HepG2 (cell line): ENCODE measurements at regions not wholly inside any gene's neighbourhood (a gene's known extent, or its start where the extent isn't known, plus 50 kb on each side); places are given as distances from the start of the nearest gene placed in this dataset.
A peak's percentile ranks its signal among the peaks of the same experiment; 100 is the strongest.

Experiments used
- ATAC-seq: fragments of 200-7000 bp; cut with Tn5 transposase; 3 replicates; pipeline ENCODE4 v1.9.1; 2020; ENCODE audit warnings: mild to moderate bottlenecking, moderate library complexity
- BruUV-seq: library from RNA; stranded (reverse); fragments of 400-500 nt; replicated peaks from 2 replicates; lab custom pipeline; 2021; lab: Mats Ljungman, UMichigan
- CTCF ChIA-PET: fragments of 300-600 bp; formaldehyde crosslinking; extraction: SDS; loops from one replicate; lab custom pipeline; 2021; ENCODE audit warnings: low total read pairs, inconsistent platforms, low intra/inter-chr PET ratio; lab: Yijun Ruan, JAX
- POLR2A ChIA-PET: fragments of 350-600 bp; sonication (Branson Sonifier 250); formaldehyde crosslinking; loops from one replicate; lab custom pipeline; 2020; ENCODE audit warnings: antibody characterized with exemption, inconsistent platforms; lab: Yijun Ruan, JAX
- DNase-seq: peaks from one replicate; pipeline ENCODE4 v3.0.0-alpha.2; 2015; ENCODE audit warnings: low spot score
- FAIRE-seq: peaks from 3 replicates; lab custom pipeline; 2011; peaks lifted over from hg19 to GRCh38; lab: Jason Lieb, UNC
- H2AFZ ChIP-seq: one replicate; pipeline ENCODE4 v1.6.1; 2011; ENCODE audit warnings: low read length, inconsistent platforms
- H3K27ac ChIP-seq: fragments of 300-600 bp; 3 replicates; pipeline ENCODE4 v1.8.0; 2011; ENCODE audit warnings: mixed run types, mild to moderate bottlenecking, mixed read lengths, low read length, inconsistent platforms; ENCODE audit not compliant: insufficient read depth; ENCODE audit errors: extremely low read length
- H3K27me3 ChIP-seq, 2 experiments: fragments of 200-600 bp in 1 of 2; 2 replicates in 1 of 2; 3 replicates in 1 of 2; pipeline versions ENCODE4 v1.6.0 to v1.8.0; 2011; ENCODE audit warnings: low read length in 2 of 2, mild to moderate bottlenecking in 2 of 2, moderate library complexity in 2 of 2, inconsistent platforms in 1 of 2; ENCODE audit not compliant: insufficient read depth in 2 of 2, control insufficient read depth in 1 of 2
- H3K36me3 ChIP-seq, 2 experiments: fragments of 200-600 bp in 1 of 2; replicated peaks in 1 of 2; 2 replicates in 1 of 2; 3 replicates in 1 of 2; pipeline versions ENCODE4 v1.5.1 to v1.8.0; 2011; ENCODE audit warnings: low read length in 2 of 2, inconsistent platforms in 1 of 2; ENCODE audit not compliant: insufficient read depth in 2 of 2, control insufficient read depth in 1 of 2
- H3K4me1 ChIP-seq: 2 replicates; pipeline ENCODE4 v1.5.1; 2012; ENCODE audit warnings: low read length, inconsistent platforms; ENCODE audit not compliant: insufficient read depth
- H3K4me2 ChIP-seq: 2 replicates; pipeline ENCODE4 v1.6.0; 2011; ENCODE audit warnings: low read depth, low read length, inconsistent platforms
- H3K4me3 ChIP-seq, 3 experiments: fragments of 200-600 bp in 1 of 3; sonication (generic), shearing (Covaris generic) in 1 of 3; replicated peaks in 1 of 3; 2 replicates each; pipeline ENCODE4 v1.5.1; 2011 to 2016; ENCODE audit warnings: low read length in 3 of 3, inconsistent platforms in 2 of 3, low read depth in 2 of 3, mild to moderate bottlenecking in 2 of 3, control low read depth in 1 of 3, mixed read lengths in 1 of 3; ENCODE audit not compliant: insufficient read depth in 1 of 3
- H3K79me2 ChIP-seq: one replicate; pipeline ENCODE4 v1.6.1; 2011; ENCODE audit warnings: low read length, inconsistent platforms; ENCODE audit not compliant: insufficient read depth
- H3K9ac ChIP-seq: 2 replicates; pipeline ENCODE4 v1.6.0; 2011; ENCODE audit warnings: mild to moderate bottlenecking, low read depth, low read length, inconsistent platforms; ENCODE audit not compliant: insufficient read depth
- H3K9me3 ChIP-seq: 2 replicates; pipeline ENCODE4 v1.5.1; 2012; ENCODE audit warnings: mild to moderate bottlenecking, low read length
- H4K20me1 ChIP-seq: 2 replicates; pipeline ENCODE4 v1.6.0; 2011; ENCODE audit warnings: inconsistent platforms, mild to moderate bottlenecking, low read length, moderate library complexity; ENCODE audit not compliant: insufficient read depth
- ATF7 ChIP-seq, 2 experiments: fragments of 450-650 bp in 1 of 2; sonication (generic) in 1 of 2; formaldehyde crosslinking in 1 of 2; IDR thresholded peaks; 2 replicates each; pipeline versions ENCODE4 v1.4.0 to v1.6.1; 2016 to 2020; ENCODE audit warnings: antibody characterized with exemption in 1 of 2, mild to moderate bottlenecking in 1 of 2, missing genetic modification reagents in 1 of 2
- CREB1 ChIP-seq, 2 experiments: fragments of 450-650 bp in 1 of 2; IDR thresholded peaks; 2 replicates each; pipeline ENCODE4 v1.6.1; 2016 to 2017; ENCODE audit warnings: control low read depth in 1 of 2, mild to moderate bottlenecking in 1 of 2, missing compliant biosample characterization in 1 of 2, missing genetic modification characterization in 1 of 2
- PAWR ChIP-seq: sonication (generic); formaldehyde crosslinking; IDR thresholded peaks from 2 replicates; pipeline ENCODE4 v1.4.0; 2020; ENCODE audit warnings: missing genetic modification reagents, mild to moderate bottlenecking, borderline replicate concordance
- ZNF550 ChIP-seq: sonication (generic); formaldehyde crosslinking; IDR thresholded peaks from 2 replicates; pipeline ENCODE4 v1.4.0; 2020; ENCODE audit warnings: mild to moderate bottlenecking, missing genetic modification reagents, borderline replicate concordance
- ZNF883 ChIP-seq: sonication (generic); formaldehyde crosslinking; IDR thresholded peaks from 2 replicates; pipeline ENCODE4 v1.5.1; 2020; ENCODE audit warnings: mild to moderate bottlenecking, missing genetic modification reagents; ENCODE audit errors: not compliant biosample characterization
- whole genome bisulfite sequencing: methylation state at CpG from one replicate; pipeline ENCODE4 v1.1.6; 2017; ENCODE audit warnings: low lambda C conversion rate; 5-methylcytosine and 5-hydroxymethylcytosine counted together
- in situ Hi-C: cut with HindIII; loops from 2 replicates; pipeline ENCODE4 v1.10.0; 2017; ENCODE audit warnings: low pct_unique_long_range_greater_than_20kb; ENCODE audit not compliant: extremely low pct_ligation_motif_present
- intact Hi-C: fragments of 100-400 bp; cut with micrococcal nuclease; formaldehyde crosslinking; loops from one replicate; pipeline ENCODE4 v1.10.0; 2022; ENCODE audit not compliant: unreplicated experiment
- TF ChIP-seq, protein P1 (sequence below), 2 experiments: fragments of 450-650 bp in 1 of 2; sonication (generic) in 1 of 2; formaldehyde crosslinking in 1 of 2; IDR thresholded peaks; 2 replicates each; pipeline versions ENCODE4 v1.6.1 to v1.8.0; 2016 to 2022; ENCODE audit warnings: antibody characterized with exemption in 1 of 2, mild to moderate bottlenecking in 1 of 2, missing genetic modification reagents in 1 of 2

DNA sequence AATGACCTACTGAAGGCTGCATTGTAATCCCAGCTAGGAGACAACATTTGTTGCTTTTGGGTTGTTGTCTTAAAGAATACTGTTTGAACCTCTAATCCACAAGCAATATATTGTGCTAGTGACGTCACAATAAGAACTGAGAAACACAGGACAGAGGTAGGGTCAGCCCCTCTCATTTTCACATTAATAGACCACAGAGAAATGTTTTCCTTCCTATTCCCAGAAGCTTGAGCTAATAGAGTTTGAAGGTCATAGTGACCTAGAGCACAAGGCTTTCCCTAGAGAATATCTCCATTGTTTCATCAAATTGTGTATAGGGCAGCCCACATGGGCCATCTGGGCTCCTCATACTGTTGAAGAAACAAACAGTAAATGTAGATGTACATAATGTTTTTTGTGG lies 300.9 kb upstream of the AKR1E2 start:
- H3K9me3 ChIP-seq = no peaks in the 10 kb centered on the region
- POLR2A ChIA-PET = no interaction called here
- no peak overlapping the region for H3K4me2 ChIP-seq
- no peak overlapping the region for H3K4me3 ChIP-seq
- no peak overlapping the region for H2AFZ ChIP-seq
- no peak for DNase-seq
- in situ Hi-C loops (no loop called here), intact Hi-C loops (no loop called here)
- H3K9ac ChIP-seq = no peak overlapping the region
- H3K27me3 ChIP-seq = no peaks in the 10 kb centered on the region
- BruUV-seq = no TSS peak
- no peaks in the 10 kb centered on the region for H3K36me3 ChIP-seq
- no peak for ATAC-seq
- H3K79me2 ChIP-seq = no peaks in the 10 kb centered on the region
- no peaks in the 10 kb centered on the region for H4K20me1 ChIP-seq
- TF ChIP-seq CREB1 (IDR thresholded peaks at IDR 0.05) = peak; percentile 96
- TF ChIP-seq CREB1 (CRISPR knock-in tag; IDR thresholded peaks at IDR 0.05) = no peak
- no peak for TF ChIP-seq ZNF883 (CRISPR knock-in tag)
- peak; percentile 77 for TF ChIP-seq ATF7 (IDR thresholded peaks at IDR 0.05)
- TF ChIP-seq ATF7 (CRISPR knock-in tag; IDR thresholded peaks at IDR 0.05) = no peak
- TF ChIP-seq, all 625 proteins: peak for 2
- CTCF ChIA-PET = no interaction called here
- 20% methylated on average over 1 of the region's 1 CpG for WGBS
- H3K4me1 ChIP-seq = no peaks in the 10 kb centered on the region
- H3K27ac ChIP-seq = no peak overlapping the region
- FAIRE-seq = no peak

DNA sequence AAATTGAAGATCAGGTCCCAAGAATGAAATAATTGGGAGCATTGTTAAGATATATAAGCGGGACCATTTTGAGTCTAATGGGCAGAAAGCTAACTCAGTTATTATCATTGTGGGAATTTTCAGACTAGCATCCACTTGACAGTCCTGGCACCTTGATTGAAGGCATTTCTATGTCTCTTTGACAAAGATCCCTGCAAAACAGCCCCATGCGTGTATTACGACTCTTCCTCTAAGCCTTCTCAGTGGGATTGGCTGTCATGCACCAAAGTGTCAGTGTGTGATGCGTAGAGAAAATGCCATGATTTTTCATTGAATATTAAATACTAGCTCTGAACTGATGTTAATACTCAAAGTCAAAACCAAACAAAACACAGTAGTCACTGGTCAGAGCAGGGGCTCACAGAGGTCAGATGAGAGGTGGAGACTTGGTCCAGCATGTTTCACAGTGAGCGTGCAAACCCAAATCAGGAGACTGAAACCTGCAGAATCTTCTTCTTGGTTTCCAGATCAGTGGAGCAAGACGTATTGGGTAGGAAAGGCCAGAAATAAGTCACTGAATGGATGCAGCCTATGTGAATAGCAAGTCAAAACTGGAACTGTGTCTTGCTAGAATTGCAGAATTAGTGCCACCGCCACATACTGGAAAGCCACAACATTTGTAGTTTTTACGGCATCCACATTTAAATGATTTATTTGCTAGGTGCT lies 303.6 kb upstream of the AKR1E2 start:
- H3K4me2 ChIP-seq = no peak overlapping the region
- no peaks in the 10 kb centered on the region for H4K20me1 ChIP-seq
- H3K27me3 ChIP-seq = no peaks in the 10 kb centered on the region
- CTCF ChIA-PET = no interaction called here
- no peaks in the 10 kb centered on the region for H3K4me1 ChIP-seq
- H3K27ac ChIP-seq = no peak overlapping the region
- intact Hi-C loops = no loop called here
- H3K9me3 ChIP-seq = no peaks in the 10 kb centered on the region
- H3K79me2 ChIP-seq = no peaks in the 10 kb centered on the region
- BruUV-seq = no TSS peak
- POLR2A ChIA-PET = no interaction called here
- in situ Hi-C loops = no loop called here
- DNase-seq (no peak), FAIRE-seq (no peak), ATAC-seq (no peak)
- no peak overlapping the region for H2AFZ ChIP-seq
- no peak overlapping the region for H3K4me3 ChIP-seq
- no peak overlapping the region for H3K9ac ChIP-seq
- WGBS = 55% methylated on average over 8 of the region's 8 CpGs
- no peaks in the 10 kb centered on the region for H3K36me3 ChIP-seq
- TF ChIP-seq ZNF550 (CRISPR knock-in tag) (no peak), PAWR (CRISPR knock-in tag) (no peak)
- TF ChIP-seq, protein P1, sequence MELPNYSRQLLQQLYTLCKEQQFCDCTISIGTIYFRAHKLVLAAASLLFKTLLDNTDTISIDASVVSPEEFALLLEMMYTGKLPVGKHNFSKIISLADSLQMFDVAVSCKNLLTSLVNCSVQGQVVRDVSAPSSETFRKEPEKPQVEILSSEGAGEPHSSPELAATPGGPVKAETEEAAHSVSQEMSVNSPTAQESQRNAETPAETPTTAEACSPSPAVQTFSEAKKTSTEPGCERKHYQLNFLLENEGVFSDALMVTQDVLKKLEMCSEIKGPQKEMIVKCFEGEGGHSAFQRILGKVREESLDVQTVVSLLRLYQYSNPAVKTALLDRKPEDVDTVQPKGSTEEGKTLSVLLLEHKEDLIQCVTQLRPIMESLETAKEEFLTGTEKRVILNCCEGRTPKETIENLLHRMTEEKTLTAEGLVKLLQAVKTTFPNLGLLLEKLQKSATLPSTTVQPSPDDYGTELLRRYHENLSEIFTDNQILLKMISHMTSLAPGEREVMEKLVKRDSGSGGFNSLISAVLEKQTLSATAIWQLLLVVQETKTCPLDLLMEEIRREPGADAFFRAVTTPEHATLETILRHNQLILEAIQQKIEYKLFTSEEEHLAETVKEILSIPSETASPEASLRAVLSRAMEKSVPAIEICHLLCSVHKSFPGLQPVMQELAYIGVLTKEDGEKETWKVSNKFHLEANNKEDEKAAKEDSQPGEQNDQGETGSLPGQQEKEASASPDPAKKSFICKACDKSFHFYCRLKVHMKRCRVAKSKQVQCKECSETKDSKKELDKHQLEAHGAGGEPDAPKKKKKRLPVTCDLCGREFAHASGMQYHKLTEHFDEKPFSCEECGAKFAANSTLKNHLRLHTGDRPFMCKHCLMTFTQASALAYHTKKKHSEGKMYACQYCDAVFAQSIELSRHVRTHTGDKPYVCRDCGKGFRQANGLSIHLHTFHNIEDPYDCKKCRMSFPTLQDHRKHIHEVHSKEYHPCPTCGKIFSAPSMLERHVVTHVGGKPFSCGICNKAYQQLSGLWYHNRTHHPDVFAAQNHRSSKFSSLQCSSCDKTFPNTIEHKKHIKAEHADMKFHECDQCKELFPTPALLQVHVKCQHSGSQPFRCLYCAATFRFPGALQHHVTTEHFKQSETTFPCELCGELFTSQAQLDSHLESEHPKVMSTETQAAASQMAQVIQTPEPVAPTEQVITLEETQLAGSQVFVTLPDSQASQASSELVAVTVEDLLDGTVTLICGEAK (IDR thresholded peaks at IDR 0.05) = no peak
- TF ChIP-seq, protein P1 (CRISPR knock-in tag; IDR thresholded peaks at IDR 0.05) = no peak
